GM13977 (cell line): ENCODE measurements at regions not wholly inside any gene's neighbourhood (a gene's known extent, or its start where the extent isn't known, plus 50 kb on each side); places are given as distances from the start of the nearest gene placed in this dataset.

Source experiments
- DNase-seq: peaks from one replicate; pipeline ENCODE4 v3.0.0; 2012; ENCODE audit warnings: low spot score
- CTCF ChIP-seq: IDR thresholded peaks from 2 replicates; pipeline ENCODE4 v1.5.1; 2012; ENCODE audit warnings: mild to moderate bottlenecking, control low read depth; ENCODE audit not compliant: insufficient read depth; ENCODE audit errors: extremely low read depth, missing control alignments
- in situ Hi-C: fragments of 300-500 bp; cut with MboI; formaldehyde crosslinking; loops from one replicate; pipeline ENCODE4 v1.12.0; 2022; ENCODE audit warnings: low sequenced_read_pairs, low pct_unique_long_range_greater_than_20kb, mixed read lengths, inconsistent platforms; ENCODE audit not compliant: unreplicated experiment

DNA sequence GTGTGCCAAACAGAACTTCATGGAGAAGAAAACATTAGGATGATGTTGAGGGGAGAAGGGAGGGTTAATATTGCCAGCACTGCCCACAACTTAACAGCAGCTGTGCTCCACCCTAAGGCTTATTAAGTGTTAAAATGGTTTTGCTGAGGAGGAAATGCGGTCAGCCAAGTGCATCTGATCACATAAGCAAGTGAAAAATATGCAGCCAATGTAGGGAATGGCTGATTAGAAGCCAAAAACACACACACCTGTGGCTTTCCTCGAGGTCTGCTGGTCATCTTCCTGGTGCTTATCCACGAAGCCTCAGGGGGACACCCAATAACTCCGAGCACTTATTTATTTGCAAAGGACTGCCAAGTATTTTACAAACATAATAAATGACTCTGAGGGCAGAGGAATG, 66.3 kb upstream of the GPR45 start:
- no peak for DNase-seq
- in situ Hi-C loops = no loop called here
- no peak for TF ChIP-seq CTCF

- TF ChIP-seq CTCF = no peak
- DNase-seq = no peak
- in situ Hi-C loops = no loop called here
These were observed 65.1 kb upstream of the GPR45 start for GRCh38 chr2:105176429-105176828.

DNA sequence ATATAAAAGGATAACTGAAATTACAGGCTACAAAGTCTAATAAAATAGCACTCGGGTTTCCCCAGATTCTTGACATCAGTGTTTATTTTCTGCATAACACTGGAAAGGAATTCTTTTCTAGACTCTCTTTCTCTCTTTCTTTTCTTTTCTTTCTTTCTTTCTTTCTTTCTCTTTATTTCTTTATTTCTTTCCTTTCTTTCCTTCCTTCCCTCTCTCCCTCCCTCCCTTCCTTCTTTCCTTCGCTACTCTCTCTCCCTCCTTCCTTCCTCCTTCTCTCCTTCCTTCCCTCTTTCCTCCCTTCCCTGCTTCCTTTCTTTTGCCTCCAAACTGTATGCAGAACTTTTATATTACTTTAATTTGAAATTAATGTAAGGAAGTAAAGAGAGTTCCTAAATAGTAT, 64.5 kb upstream of the GPR45 start:
- in situ Hi-C loops = no loop called here
- no peak for TF ChIP-seq CTCF
- no peak for DNase-seq

GRCh38 chr2:105177536-105178254, 63.8 kb upstream of the GPR45 start:
- no peak for DNase-seq
- no peak for TF ChIP-seq CTCF
- in situ Hi-C loops = no loop called here

DNA sequence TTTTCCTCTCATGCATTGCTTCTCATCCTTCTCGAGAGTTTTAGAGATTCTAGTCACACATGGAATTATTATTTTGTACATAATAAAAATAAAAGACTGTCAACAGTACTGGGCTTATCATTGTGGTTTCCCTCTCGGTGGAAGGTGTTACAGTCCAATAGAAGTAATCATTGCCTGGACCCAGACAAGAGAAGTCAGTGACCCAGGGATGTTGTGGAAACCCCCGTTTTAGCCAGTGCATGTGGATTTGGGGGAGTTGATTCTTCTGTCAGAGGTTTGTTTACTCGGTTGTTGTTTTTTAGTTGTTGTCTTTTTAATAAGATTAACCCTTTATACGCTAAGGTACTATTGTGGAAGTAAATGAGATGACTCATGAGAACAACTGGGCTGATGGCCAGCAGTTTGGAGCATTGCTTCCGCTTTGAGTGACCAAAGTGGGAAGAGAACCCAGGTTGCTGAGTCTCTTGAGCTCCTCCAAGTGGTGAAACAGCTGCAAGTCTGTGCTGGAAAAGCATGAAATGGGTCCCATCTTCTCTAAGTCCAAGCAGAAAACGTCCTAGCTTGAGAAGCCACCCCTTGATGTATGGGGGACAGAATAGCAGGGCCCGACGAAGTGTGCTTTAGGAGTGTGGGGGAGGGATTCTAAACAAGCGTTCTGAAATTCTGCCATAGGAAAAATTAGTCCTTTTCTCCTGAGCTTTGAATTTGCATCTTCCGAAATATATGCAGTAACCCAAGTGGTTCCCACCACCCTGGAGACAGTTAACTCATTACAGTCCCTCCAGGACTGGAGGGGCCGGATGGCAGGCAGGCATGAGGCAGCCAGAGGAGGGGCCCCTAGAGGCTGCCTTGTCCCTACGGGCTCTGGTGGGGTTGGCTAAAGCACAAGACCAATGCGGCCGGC, 61.8 kb upstream of the GPR45 start:
- TF ChIP-seq CTCF = peak; percentile 54
- in situ Hi-C loops = no loop called here
- DNase-seq = peak; percentile 42

DNA sequence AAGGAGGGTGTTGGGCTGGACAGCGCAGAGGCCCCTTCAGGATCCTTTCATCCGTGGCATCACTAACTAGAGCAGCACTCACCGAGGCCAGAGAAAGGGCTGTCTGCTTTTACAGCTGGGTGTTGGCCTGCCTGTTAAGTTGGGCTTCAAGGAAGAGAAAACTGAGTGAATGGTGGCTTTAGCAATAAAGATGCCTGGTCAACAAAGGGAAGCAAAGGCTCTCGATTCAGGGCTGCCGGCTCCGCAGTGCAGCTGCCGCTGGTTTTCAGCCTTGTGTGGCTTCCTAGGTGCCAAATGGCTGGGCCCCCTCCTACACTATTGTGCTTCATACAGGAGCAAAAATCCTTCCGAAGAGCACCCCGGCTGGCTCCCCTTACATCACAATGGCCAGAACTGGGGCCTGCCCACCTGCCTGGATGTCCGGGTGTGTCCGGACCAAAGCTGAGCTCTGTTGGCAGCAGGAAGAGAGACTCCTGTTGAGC, 61.0 kb upstream of the GPR45 start:
- no peak for TF ChIP-seq CTCF
- DNase-seq = no peak
- in situ Hi-C loops = no loop called here
